ENCODE measurements at regions not wholly inside any gene's neighbourhood (a gene's known extent, or its start where the extent isn't known, plus 50 kb on each side); places are given as distances from the start of the nearest gene placed in this dataset.

DNA sequence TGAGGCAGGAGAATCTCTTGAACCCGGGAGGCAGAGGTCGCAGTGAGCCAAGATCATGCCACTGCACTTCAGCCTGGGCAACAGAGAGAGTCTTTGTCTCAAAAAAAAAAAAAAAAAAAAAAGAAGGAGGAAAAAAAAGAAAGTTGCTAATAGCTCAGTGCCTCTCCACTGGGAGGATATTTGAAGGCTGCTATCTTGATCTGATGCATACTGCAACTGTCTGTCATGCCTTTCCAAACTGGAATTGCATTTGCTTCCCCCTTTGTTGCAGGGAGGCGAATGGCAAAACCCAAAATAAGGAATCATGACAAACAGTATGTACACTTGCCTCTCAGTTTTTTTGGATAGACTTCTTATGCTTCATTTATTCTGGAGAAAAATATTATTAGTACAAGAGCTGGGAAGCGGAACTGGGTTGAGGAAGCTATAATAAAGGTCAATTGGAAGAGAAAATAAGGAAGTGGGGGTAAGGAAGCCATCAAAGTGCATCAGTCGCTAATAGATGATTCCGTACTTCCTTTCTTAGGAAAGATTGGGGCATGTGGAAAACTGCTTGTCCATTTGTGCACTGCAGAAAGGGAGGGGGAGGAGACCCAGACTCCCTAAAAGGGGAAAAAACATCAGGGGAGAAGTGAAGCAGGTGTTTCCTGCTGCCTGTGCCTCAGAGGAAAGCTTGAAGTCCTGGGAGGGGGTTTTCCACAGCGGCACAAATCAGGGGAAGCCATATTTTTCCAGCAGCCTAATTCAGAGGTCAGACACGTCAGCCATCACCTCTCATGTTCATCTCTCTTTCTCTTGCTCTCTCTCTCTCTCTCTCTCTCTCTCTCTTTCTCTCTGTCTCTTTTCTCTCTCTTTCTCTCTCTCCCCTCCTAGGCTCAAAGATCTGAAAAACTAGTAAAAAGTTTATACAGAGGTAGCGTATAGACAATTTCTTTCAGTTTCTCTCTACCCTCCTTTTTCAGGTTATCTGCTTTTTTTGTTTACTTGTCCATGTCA, 301.4 kb upstream of the TNP1 start:
- no peak for DNase-seq
- TF ChIP-seq CTCF (IDR thresholded peaks at IDR 0.05; ENCODE audit: partially characterized antibody, unreplicated experiment) = no peak
- Mint-ChIP-seq H3K27me3 (ENCODE audit: unreplicated experiment) (peaks cover 6% of the 10 kb centered on the region), H3K4me1 (ENCODE audit: low read depth, unreplicated experiment) (peaks cover 25% of the 10 kb centered on the region), H3K4me3 (ENCODE audit: unreplicated experiment) (peak overlapping the region; percentile 35), H3K36me3 (ENCODE audit: unreplicated experiment) (no peaks in the 10 kb centered on the region), H3K27ac (ENCODE audit: unreplicated experiment) (peak overlapping the region; percentile 62), H3K9me3 (ENCODE audit: unreplicated experiment) (peaks cover 4% of the 10 kb centered on the region)

DNA sequence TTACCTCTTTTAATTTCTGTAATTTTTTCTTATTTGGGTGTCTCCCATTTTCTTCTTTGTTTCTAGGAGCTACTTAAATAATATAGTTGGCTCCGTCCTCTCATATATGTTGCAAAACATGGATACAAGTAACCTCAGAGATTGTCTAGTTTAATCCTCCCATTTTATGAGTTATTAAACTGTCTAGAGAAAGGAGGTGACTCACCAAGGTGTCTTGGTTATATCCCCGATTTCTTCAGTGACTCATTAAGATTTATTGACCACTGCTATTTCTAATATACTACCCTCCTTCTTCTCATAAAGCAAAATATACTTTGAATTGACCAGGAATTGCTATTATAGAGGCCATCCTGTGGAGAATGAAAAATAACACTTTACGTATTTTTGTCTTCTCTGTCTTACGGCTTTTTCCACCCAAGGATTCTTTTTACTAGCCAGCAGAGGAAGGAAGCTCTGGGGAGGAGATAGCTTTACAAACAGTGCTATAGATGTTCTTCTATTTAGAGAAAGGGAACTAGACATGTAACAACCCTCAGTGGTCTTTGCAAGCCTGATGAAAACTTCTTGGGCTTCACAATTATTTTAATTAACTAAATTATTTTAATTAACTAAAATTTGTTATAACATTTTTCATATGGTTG, 300.4 kb upstream of the TNP1 start:
- no peak for DNase-seq
- H3K9me3 Mint-ChIP-seq (ENCODE audit: unreplicated experiment) = peaks cover 4% of the 10 kb centered on the region
- no peak overlapping the region for H3K4me3 Mint-ChIP-seq (ENCODE audit: unreplicated experiment)
- H3K4me1 Mint-ChIP-seq (ENCODE audit: low read depth, unreplicated experiment) = peaks cover 25% of the 10 kb centered on the region
- TF ChIP-seq CTCF (IDR thresholded peaks at IDR 0.05; ENCODE audit: partially characterized antibody, unreplicated experiment) = no peak
- H3K36me3 Mint-ChIP-seq (ENCODE audit: unreplicated experiment) = no peaks in the 10 kb centered on the region
- no peak overlapping the region for H3K27ac Mint-ChIP-seq (ENCODE audit: unreplicated experiment)
- H3K27me3 Mint-ChIP-seq (ENCODE audit: unreplicated experiment) = peaks cover 6% of the 10 kb centered on the region

- Mint-ChIP-seq H3K9me3 (ENCODE audit: unreplicated experiment) (peaks cover 4% of the 10 kb centered on the region), H3K36me3 (ENCODE audit: unreplicated experiment) (no peaks in the 10 kb centered on the region), H3K27ac (ENCODE audit: unreplicated experiment) (no peak overlapping the region), H3K27me3 (ENCODE audit: unreplicated experiment) (peaks cover 6% of the 10 kb centered on the region), H3K4me3 (ENCODE audit: unreplicated experiment) (no peak overlapping the region), H3K4me1 (ENCODE audit: low read depth, unreplicated experiment) (peaks cover 25% of the 10 kb centered on the region)
- DNase-seq = no peak
- TF ChIP-seq CTCF (IDR thresholded peaks at IDR 0.05; ENCODE audit: partially characterized antibody, unreplicated experiment) = no peak
Measured at GRCh38 chr2:217158928-217159327, 299.1 kb upstream of the TNP1 start.

- H3K4me1 Mint-ChIP-seq (ENCODE audit: low read depth, unreplicated experiment) = peaks cover 22% of the 10 kb centered on the region
- no peak for DNase-seq
- H3K27ac Mint-ChIP-seq (ENCODE audit: unreplicated experiment) = no peak overlapping the region
- H3K27me3 Mint-ChIP-seq (ENCODE audit: unreplicated experiment) = peaks cover 6% of the 10 kb centered on the region
- TF ChIP-seq CTCF (IDR thresholded peaks at IDR 0.05; ENCODE audit: partially characterized antibody, unreplicated experiment) = no peak
- no peak overlapping the region for H3K4me3 Mint-ChIP-seq (ENCODE audit: unreplicated experiment)
- no peaks in the 10 kb centered on the region for H3K36me3 Mint-ChIP-seq (ENCODE audit: unreplicated experiment)
- H3K9me3 Mint-ChIP-seq (ENCODE audit: unreplicated experiment) = peaks cover 4% of the 10 kb centered on the region
Measured at GRCh38 chr2:217157581-217157980, 297.7 kb upstream of the TNP1 start.

- no peak for TF ChIP-seq CTCF (IDR thresholded peaks at IDR 0.05; ENCODE audit: partially characterized antibody, unreplicated experiment)
- Mint-ChIP-seq H3K9me3 (ENCODE audit: unreplicated experiment) (peaks cover 4% of the 10 kb centered on the region), H3K4me3 (ENCODE audit: unreplicated experiment) (no peak overlapping the region), H3K27ac (ENCODE audit: unreplicated experiment) (no peak overlapping the region), H3K36me3 (ENCODE audit: unreplicated experiment) (no peaks in the 10 kb centered on the region), H3K27me3 (ENCODE audit: unreplicated experiment) (peaks cover 4% of the 10 kb centered on the region), H3K4me1 (ENCODE audit: low read depth, unreplicated experiment) (peaks cover 22% of the 10 kb centered on the region)
- no peak for DNase-seq
Measured at GRCh38 chr2:217156801-217157200, 296.9 kb upstream of the TNP1 start.

Data from glutamatergic neuron (in vitro differentiated cells).